GM21825 (cell line): ENCODE measurements at regions not wholly inside any gene's neighbourhood (a gene's known extent, or its start where the extent isn't known, plus 50 kb on each side); places are given as distances from the start of the nearest gene placed in this dataset.

Source experiments
- ATAC-seq: cut with Tn5 transposase; IDR thresholded peaks from one replicate; pipeline ENCODE4 v1.9.1; 2021; ENCODE audit warnings: mild to moderate bottlenecking, moderate library complexity; ENCODE audit not compliant: unreplicated experiment

- ATAC-seq, result no peak
Observed at GRCh38 chr5:115072266-115073064, 97.2 kb downstream of the TRIM36 start.

DNA sequence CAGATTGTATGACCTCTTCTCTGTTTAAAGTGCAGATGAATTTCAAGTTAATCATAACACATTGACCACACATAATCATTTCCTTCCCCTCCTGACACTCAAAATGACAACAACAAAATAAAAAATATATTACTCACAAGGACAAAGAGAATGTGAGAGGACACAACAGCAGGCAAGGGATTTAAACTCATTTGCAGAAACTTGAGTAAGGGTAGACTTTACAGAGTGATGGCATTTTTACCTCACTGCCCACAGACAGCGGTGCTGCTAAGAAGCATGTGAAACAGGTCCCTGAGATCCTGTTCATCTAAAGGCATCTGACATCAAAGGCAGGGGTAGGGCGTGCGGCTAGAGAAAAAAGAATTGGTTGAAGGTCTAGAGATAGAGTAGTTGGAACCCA is 99.0 kb downstream of the TRIM36 start:
- ATAC-seq, result no peak

- ATAC-seq, result peak; percentile 38
Observed at GRCh38 chr5:115069087-115069968, 100.4 kb downstream of the TRIM36 start.

- ATAC-seq, result peak; percentile 79
Observed at GRCh38 chr5:115068239-115069086, 101.2 kb downstream of the TRIM36 start.

DNA sequence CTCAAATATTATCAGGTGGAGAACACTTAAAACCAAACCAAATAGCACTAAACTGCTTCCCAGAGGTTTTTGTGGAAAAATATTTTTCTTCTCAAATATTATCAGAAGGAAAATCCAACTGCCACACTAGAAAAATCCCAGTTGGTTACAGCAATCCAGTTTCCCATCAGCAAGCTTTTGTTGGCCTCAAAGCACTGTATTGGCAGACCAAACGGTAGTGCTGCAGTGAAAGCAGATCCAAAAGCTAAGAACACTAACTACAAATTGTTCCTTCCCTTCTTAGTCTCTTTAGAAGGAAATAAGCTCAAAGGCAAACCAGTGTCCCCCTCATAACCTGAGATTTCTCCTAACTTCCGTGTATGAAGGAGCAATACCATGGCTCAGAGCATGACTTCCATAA is 105.3 kb downstream of the TRIM36 start:
- ATAC-seq, result no peak

- ATAC-seq, result no peak
Observed at GRCh38 chr5:115054387-115054951, 115.2 kb downstream of the TRIM36 start.

DNA sequence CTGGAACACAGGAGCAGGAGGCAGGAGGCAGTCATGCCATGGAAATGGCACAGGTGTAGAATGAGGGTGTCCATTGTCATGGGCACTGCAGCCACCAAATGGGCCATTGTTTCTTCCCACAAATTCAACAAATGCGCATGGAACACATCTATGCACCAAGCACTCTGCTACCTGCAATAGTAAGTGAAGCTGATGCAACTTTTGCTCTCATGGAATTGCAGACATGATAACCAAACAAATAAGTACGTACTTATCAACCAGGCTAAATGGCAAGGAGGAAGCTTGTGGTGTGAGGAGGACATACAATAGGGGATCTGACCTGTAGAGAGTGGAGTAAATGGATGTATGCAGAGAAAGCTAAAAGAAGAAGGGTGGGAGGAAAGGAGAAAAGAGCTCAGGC is 116.8 kb downstream of the TRIM36 start:
- ATAC-seq, result no peak

GRCh38 chr5:115050866-115051265 is 118.8 kb downstream of the TRIM36 start:
- ATAC-seq, result no peak

- ATAC-seq, result no peak
Observed at GRCh38 chr5:115033861-115034260, 135.8 kb downstream of the TRIM36 start.

DNA sequence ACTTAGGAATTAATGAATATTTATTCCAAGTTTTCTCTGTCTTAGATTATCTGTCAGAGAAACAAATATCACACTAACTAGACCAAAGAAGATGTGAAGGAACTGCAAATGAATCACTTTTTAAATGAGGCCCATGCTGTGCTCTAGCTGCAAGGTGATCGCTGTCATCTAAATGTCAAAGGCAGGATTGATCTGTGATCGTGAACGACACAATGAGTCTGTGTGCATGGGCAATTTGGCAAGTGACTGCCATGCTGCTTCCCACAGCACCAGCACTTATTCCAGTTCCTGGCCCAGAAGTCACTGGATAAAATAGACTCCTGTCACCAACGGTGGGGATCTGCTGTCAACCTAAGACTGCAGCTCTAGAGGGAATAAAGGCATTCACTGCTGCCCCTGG is 141.2 kb downstream of the TRIM36 start:
- no peak for ATAC-seq

DNA sequence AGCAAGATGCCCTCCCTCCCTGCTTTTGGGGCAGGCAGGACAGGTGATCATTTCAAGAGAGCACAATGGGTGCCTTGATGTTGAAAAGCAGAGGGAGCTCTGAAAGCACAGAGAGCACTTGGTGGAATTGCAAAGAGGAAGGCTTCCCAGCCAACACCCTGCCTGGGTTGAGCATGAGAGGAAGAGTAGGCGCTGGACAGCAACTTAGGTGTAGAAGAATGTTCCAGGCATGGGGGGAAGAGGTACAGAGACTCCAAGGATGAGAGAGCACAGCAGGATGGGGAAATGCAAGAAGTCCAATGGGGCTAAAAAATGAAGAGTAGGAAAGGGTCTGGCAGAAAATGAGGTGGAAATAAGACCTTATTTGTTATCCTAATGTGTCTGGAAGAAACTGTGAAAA is 144.8 kb downstream of the TRIM36 start:
- no peak for ATAC-seq

DNA sequence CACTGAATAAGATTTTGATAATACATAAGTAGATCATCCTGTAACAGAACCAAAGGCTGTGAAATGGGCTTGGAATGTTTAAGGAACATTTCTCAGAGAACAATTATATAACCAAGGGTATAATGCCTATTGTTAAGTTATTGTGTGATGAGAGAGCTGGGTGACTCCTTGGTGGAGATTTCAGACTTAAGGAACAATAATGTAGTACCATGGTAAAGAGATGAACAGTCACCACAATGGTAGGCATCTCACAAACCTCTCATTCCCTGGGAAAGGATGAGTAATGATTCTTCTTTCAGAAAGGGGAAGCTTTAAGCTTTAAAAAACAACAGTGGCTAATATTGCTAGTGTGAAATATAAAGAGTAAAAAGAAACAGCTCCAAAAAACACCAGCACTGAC is 147.4 kb downstream of the TRIM36 start:
- ATAC-seq, result no peak

DNA sequence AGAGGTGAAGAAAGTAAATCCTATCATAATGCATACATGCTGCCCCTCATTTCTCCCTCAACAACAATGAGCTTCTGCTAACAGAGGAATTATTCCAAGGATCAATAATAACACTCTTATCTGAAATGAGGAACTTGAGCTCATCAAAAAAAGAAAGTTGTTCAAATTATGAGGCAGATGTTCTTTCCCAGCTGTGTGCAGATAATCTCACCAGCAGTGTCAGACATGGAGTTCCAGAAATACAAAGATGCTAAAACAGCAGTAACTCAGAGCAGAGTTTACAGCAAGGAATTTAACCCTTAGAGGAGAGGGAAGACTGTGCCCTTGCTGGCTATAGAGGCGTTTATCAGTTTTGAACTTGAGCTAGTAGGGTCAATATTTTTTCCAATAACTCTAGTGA is 153.1 kb downstream of the TRIM36 start:
- ATAC-seq, result no peak

DNA sequence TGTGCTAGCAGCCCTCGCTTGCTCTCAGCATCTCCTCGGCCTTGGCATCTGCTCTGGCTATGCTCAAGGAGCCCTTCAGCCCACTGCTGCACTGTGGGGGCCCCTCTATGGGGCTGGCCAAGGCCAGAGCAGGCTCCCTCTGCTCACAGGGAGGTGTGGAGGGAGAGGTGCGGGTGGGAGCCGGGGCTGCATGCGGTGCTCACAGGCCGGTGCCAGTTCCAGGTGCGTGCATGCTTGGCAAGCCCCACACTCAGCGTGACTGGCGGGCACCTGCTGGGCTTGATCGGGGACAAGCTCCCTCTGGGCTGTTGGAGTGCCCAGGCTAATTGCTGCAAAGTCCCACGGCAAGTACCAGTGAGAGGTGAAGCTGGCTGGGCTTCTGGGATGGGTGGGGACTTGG is 170.5 kb downstream of the TRIM36 start:
- ATAC-seq, result no peak

- ATAC-seq, result no peak
Observed at GRCh38 chr5:114989512-114989911, 180.2 kb downstream of the TRIM36 start.

DNA sequence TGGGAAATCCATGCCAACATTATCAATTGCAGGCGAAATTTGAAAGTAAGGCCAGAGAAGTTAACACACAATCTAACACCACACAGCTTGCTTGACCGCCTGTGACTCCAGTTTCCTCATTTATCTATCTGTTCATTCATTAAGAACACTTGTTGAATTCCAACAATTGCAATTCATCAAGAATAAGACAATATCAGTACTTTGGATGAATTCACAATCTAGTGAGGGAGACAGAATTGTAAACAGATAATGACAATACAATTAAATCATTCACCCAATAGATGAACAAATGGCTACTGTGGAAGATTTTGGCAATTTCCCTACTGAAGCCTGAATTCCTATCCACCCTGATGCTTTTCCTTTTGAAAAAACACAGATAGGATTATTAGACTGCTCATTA is 181.6 kb downstream of the TRIM36 start:
- no peak for ATAC-seq

- ATAC-seq, result no peak
Observed at GRCh38 chr5:114984796-114985195, 184.9 kb downstream of the TRIM36 start.

DNA sequence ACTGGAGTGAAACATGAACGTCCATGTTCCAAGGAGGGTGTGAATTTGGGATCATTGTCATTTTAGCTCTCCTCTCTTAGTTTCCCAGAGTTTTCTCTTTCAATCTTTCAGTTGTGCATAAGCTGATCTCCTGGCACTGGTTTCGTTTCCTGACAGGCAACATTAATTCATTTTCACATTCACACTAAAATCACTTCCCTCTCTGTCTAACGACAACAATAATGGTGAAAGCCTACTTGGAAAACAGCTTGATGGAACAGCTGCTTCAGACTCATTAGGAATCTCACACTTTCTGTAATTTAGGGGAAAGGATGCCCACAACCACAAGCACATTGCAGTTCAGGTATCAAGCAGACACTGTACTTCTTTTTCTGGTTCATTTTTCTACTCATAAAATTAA is 188.6 kb downstream of the TRIM36 start:
- no peak for ATAC-seq

DNA sequence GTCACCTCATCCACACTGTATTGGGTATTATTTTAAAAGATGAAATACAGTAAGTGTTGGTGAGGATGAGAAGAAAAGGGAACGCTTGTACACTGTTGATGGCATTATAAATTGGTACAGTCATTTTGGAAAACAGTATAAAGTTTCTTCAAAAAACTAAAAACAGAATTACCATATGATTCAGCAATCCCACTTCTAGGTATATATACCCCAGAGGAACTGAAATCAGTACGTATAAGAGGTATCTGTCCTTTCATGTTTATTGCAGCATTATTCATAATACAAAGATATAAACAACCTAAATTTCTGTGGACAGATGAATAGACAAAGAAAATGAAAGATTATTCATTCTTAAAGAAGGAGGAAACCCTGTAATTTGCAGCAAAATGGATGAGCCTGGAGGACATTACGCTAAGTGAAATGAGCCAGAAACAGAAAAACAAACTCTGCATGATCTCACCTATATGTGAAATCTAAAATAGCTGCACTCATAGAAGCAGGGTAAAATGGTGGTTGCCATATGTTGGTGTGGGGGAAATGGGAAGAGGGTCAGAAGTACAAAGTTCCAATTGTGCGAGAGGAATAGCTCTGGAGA is 191.6 kb downstream of the TRIM36 start:
- ATAC-seq, result no peak

GRCh38 chr5:114969482-114969881 is 200.2 kb downstream of the TRIM36 start:
- ATAC-seq, result no peak
